GM19035 (cell line): ENCODE measurements at regions not wholly inside any gene's neighbourhood (a gene's known extent, or its start where the extent isn't known, plus 50 kb on each side); places are given as distances from the start of the nearest gene placed in this dataset.

Experiments used
- ATAC-seq: cut with Tn5 transposase; IDR thresholded peaks from one replicate; pipeline ENCODE4 v1.9.1; 2021; ENCODE audit not compliant: unreplicated experiment

DNA sequence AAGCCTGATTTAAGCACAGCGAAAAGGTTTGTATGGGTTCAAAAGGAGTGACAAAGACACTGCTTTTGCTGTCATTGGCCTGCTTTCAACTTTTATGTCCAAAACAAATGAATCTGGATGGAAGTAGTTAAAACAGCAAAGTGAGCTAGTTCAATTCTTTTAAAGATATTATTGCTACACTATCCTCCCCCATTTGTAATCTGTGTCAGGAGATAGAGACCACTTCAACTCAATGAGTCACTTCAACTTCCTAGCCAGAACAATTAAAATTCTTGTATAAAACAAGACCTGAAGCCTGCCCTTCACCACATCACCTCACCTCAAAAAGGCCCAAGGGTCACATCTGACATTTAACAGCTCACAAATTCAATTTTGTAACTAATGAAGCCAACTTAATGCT, 364.1 kb upstream of the LYPLAL1 start:
- ATAC-seq: no peak

- no peak for ATAC-seq
Observed at GRCh38 chr1:218810306-218810705, 363.4 kb upstream of the LYPLAL1 start.

DNA sequence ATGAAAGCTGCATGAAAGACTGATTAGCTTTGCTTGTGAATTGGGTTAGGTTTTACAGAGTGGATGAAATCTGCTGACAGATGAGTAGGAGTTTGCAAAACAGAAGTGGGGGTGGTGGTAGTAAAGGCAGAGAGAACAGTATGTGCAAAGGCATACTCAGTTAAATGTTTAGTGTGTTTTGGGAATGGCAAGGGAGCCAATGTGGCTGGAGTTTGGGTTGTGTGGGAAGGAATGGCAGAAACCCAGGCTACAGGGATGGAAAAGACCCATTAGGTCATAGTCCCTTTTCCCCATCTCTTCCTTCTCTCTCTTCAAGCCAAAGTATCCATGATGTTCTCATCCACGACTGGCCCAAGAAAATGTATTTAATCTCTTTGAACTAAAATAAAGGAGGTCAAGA, 362.2 kb upstream of the LYPLAL1 start:
- ATAC-seq: no peak

GRCh38 chr1:218812360-218812759, 361.3 kb upstream of the LYPLAL1 start:
- no peak for ATAC-seq

DNA sequence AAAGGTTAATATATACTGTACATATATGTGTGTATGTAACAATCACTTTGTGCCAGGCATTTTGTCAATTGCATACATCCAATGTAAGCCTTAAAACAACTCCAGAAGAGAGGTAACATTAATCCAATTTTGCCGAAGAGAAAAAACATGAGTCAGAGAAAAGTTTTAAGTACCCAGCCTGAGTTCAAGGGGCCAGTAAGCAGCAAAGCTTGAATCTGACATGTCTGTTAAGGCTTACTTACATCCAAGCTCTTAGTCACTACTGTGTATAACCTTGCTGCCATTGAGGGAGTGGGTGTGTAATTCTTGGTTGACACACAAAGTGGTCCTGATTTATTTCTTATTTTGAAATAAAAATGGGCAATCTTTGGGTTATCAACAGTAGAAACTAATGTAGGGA, 360.4 kb upstream of the LYPLAL1 start:
- ATAC-seq: no peak

- ATAC-seq: no peak
Observed at GRCh38 chr1:218815076-218815475, 358.6 kb upstream of the LYPLAL1 start.

GRCh38 chr1:218817071-218817470, 356.6 kb upstream of the LYPLAL1 start:
- ATAC-seq: no peak

- ATAC-seq: no peak
Observed at GRCh38 chr1:218817691-218818465, 355.8 kb upstream of the LYPLAL1 start.

DNA sequence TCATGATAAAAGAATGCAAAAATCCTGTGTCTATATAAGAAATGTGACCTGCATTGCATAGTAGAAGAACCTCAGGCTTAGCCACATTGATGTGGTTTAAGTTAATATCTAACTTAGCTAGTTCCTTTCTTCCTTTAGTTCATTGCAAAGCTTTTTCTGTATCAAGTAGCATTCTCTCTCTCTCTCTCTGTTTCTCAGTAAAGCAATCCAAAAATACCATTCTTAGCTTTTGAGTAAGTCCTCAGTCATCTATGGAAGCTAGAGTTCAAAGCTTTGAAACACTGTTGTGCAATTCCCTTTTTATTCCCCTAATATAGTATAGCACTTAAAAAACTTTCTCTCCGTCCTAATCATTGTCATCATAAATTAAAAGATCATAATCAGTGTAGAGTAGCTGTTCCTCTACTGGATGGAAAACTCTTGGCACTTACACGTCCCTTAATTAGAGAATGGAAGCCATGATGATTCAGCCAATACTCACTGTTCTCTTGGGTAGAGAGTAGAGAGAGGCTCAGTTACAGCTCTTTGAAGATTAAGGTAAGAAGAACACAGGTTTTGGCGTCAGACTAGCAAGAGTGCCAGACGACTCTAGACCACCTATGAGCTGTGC, 350.3 kb upstream of the LYPLAL1 start:
- no peak for ATAC-seq

GRCh38 chr1:218827486-218827885, 346.2 kb upstream of the LYPLAL1 start:
- no peak for ATAC-seq

DNA sequence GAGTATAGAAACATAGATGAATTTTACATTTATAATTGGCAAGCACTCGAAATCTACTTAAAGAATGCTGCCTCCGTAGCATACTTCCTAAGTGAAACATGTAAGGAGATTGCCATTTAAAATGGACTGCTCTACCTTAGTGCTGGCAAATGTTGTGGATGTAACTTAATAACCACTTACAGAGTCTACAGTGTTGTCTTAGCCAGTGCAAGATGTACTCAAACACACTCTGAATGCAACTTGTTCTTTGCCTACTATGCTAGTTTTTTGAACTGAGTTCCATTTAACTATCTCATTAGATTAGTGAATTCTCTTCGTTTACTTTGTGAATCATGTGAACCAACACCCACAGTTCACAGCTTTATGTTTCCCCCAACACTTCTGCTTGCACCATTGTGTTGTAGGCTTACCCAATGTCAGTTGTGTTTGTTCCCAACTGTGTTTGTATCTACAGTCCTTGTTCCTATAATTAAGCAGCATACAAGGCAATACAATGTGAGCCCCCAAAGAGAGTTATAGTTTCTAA, 345.5 kb upstream of the LYPLAL1 start:
- no peak for ATAC-seq

- ATAC-seq: no peak
Observed at GRCh38 chr1:218829097-218829496, 344.6 kb upstream of the LYPLAL1 start.

- no peak for ATAC-seq
Observed at GRCh38 chr1:218835609-218836008, 338.1 kb upstream of the LYPLAL1 start.

DNA sequence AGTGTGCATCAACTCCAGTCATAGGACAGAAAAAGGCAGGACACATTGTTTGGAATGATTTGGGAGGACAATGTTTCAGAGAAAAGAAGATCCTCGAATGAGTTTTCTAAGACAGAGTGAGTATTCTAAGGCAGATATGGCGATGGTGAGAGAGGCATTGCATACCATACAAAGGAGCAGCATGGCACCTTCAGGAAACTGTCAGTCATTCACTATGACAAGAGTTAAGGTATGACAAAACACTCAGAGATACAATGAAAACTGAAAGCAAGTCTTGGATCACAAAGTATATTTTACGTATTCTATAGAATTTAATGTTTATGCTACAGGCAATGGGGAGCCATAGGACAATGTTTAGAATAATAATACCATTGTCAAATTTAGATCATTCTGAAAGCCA, 337.4 kb upstream of the LYPLAL1 start:
- no peak for ATAC-seq

- no peak for ATAC-seq
Observed at GRCh38 chr1:218837051-218837450, 336.6 kb upstream of the LYPLAL1 start.

- no peak for ATAC-seq
Observed at GRCh38 chr1:218845589-218845988, 328.1 kb upstream of the LYPLAL1 start.

- ATAC-seq: no peak
Observed at GRCh38 chr1:218846181-218846580, 327.5 kb upstream of the LYPLAL1 start.

GRCh38 chr1:218847089-218847768, 326.4 kb upstream of the LYPLAL1 start:
- no peak for ATAC-seq

DNA sequence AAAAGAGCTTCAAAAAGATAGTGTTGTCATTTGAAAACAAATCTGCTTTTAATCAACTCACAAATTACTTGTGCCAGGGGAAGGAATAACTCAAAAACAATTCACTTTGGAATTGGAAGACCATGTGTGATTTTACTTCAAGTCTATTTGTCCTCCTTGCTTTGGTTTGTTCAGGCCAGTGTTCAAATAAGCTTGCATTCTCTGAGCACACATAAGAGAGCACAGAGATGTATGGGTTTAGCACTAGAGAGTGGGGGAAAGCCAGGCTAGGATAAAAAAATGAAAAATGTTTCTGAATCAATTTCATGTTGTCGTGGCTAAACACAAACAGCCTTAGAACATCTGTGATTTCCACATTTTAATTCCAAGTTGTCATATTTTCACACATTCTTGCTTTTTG, 325.7 kb upstream of the LYPLAL1 start:
- no peak for ATAC-seq

DNA sequence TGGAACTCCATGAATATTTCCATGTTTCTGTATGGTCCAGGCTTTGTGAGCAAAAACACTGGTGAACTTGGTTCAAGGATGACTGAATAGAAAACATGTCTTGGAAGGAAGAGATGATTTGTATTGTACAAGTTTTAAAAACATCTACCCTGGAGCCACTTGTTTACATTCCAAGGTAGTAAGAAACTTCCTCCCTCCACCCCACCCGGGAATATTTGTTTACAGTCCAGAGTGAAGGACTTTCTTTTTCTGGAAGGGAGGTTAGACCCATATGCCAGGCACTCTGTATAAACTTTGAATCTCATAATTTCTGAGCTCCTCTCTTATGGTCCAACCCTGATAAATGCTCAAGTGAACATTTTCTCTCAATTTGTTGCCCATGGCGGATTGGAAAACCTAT, 323.3 kb upstream of the LYPLAL1 start:
- no peak for ATAC-seq

GRCh38 chr1:218851586-218851985, 322.1 kb upstream of the LYPLAL1 start:
- ATAC-seq: no peak

GRCh38 chr1:218852527-218852926, 321.2 kb upstream of the LYPLAL1 start:
- ATAC-seq: no peak
